K562 (cell line): ENCODE measurements at regions not wholly inside any gene's neighbourhood (a gene's known extent, or its start where the extent isn't known, plus 50 kb on each side); places are given as distances from the start of the nearest gene placed in this dataset.

ENCODE experiments used
- ATAC-seq: fragments of 200-7000 bp; cut with Tn5 transposase; 3 replicates; pipeline ENCODE4 v1.9.1; 2020; ENCODE audit warnings: moderate library complexity
- BruUV-seq: library from RNA; stranded (reverse); fragments of 400-500 nt; replicated peaks from 2 replicates; lab custom pipeline; 2021; lab: Mats Ljungman, UMichigan
- CTCF ChIA-PET: fragments of 300-600 bp; formaldehyde crosslinking; extraction: SDS; loops from one replicate; lab custom pipeline; 2021; ENCODE audit warnings: low intra/inter-chr PET ratio; lab: Yijun Ruan, JAX
- POLR2A ChIA-PET: fragments of 300-600, 350-650 bp; sonication (Branson Sonifier 250); formaldehyde crosslinking; extraction: SDS; loops from one replicate; lab custom pipeline; 2021; ENCODE audit warnings: antibody characterized with exemption, inconsistent platforms; lab: Yijun Ruan, JAX
- DNase-seq, 4 experiments: peaks; one replicate each; pipeline versions ENCODE4 v3.0.0 to v3.0.0-alpha.2; 2011 to 2018; ENCODE audit warnings: low spot score in 3 of 4, mixed read lengths in 3 of 4; ENCODE audit errors: extremely low read depth in 1 of 4
- FAIRE-seq: peaks from 2 replicates; lab custom pipeline; 2011; peaks lifted over from hg19 to GRCh38; lab: Jason Lieb, UNC
- H2AFZ ChIP-seq: 2 replicates; pipeline ENCODE4 v1.6.0; 2011; ENCODE audit warnings: low read depth, low read length, control low read depth, inconsistent platforms
- H3K27ac ChIP-seq: fragments of 200-600 bp; 3 replicates; pipeline ENCODE4 v1.8.0; 2011; ENCODE audit warnings: low read depth, mild to moderate bottlenecking, control low read depth, inconsistent platforms, low read length, moderate library complexity, mixed read lengths; ENCODE audit errors: extremely low read depth
- H3K27me3 ChIP-seq, 2 experiments: fragments of 300-600 bp in 1 of 2; 2 replicates in 1 of 2; 3 replicates in 1 of 2; pipeline versions ENCODE4 v1.6.0 to v1.8.0; 2011; ENCODE audit warnings: inconsistent platforms in 2 of 2, low read length in 2 of 2, mild to moderate bottlenecking in 1 of 2, mixed read lengths in 1 of 2, moderate library complexity in 1 of 2; ENCODE audit not compliant: control insufficient read depth in 2 of 2, insufficient read depth in 2 of 2
- H3K36me3 ChIP-seq: fragments of 300-600 bp; 3 replicates; pipeline ENCODE4 v1.8.0; 2011; ENCODE audit warnings: mild to moderate bottlenecking, low read length, inconsistent platforms; ENCODE audit not compliant: control insufficient read depth, insufficient read depth
- H3K4me1 ChIP-seq, 2 experiments: fragments of 200-600 bp in 1 of 2; replicated peaks in 1 of 2; 2 replicates in 1 of 2; 3 replicates in 1 of 2; pipeline versions ENCODE4 v1.5.1 to v1.8.0; 2011; ENCODE audit warnings: inconsistent platforms in 2 of 2, low read length in 2 of 2, mild to moderate bottlenecking in 1 of 2, mixed read lengths in 1 of 2, moderate library complexity in 1 of 2; ENCODE audit not compliant: control insufficient read depth in 2 of 2, insufficient read depth in 2 of 2
- H3K4me2 ChIP-seq: 2 replicates; pipeline ENCODE4 v1.6.1; 2011; ENCODE audit warnings: low read length, control low read depth, inconsistent platforms, mixed read lengths; ENCODE audit not compliant: insufficient read depth
- H3K4me3 ChIP-seq: fragments of 200-600 bp; sonication (generic), shearing (Covaris generic); 2 replicates; pipeline ENCODE4 v1.5.1; 2016; ENCODE audit warnings: control low read depth, inconsistent platforms
- H3K79me2 ChIP-seq: fragments of 200-600 bp; 3 replicates; pipeline ENCODE4 v1.8.0; 2011; ENCODE audit warnings: low read length, inconsistent platforms; ENCODE audit not compliant: control insufficient read depth, insufficient read depth
- H3K9ac ChIP-seq, 2 experiments: 2 replicates each; pipeline versions ENCODE4 v1.6.0 to v1.6.1; 2011; ENCODE audit warnings: low read depth in 2 of 2, low read length in 2 of 2, control low read depth in 1 of 2, inconsistent platforms in 1 of 2, mild to moderate bottlenecking in 1 of 2, mixed read lengths in 1 of 2; ENCODE audit not compliant: insufficient read depth in 1 of 2
- H3K9me1 ChIP-seq: one replicate; pipeline ENCODE4 v1.6.0; 2011; ENCODE audit warnings: inconsistent platforms, mild to moderate bottlenecking, low read length, moderate library complexity; ENCODE audit not compliant: control insufficient read depth, insufficient read depth
- H3K9me3 ChIP-seq: replicated peaks from 2 replicates; pipeline ENCODE4 v1.5.1; 2011; ENCODE audit warnings: low read depth, low read length, inconsistent platforms; ENCODE audit not compliant: control insufficient read depth, insufficient read depth
- H4K20me1 ChIP-seq: replicated peaks from 2 replicates; pipeline ENCODE4 v1.6.1; 2011; ENCODE audit warnings: low read length, inconsistent platforms, mixed read lengths; ENCODE audit not compliant: control insufficient read depth, insufficient read depth
- EP400 ChIP-seq: fragments of 450-650 bp; IDR thresholded peaks from 2 replicates; pipeline ENCODE4 v1.6.1; 2017; ENCODE audit warnings: antibody characterized with exemption, mild to moderate bottlenecking, moderate library complexity
- HIVEP1 ChIP-seq: fragments of 250-450 bp; sonication (Bioruptor Pico); IDR thresholded peaks from 2 replicates; pipeline ENCODE4 v1.4.0; 2020; ENCODE audit warnings: mild to moderate bottlenecking
- KLF1 ChIP-seq: fragments of 450-650 bp; IDR thresholded peaks from 2 replicates; pipeline ENCODE4 v1.6.1; 2016; ENCODE audit warnings: missing genetic modification characterization, missing compliant biosample characterization
- MEF2A ChIP-seq: IDR thresholded peaks from 2 replicates; pipeline ENCODE4 v1.6.1; 2011; ENCODE audit warnings: low read depth, mild to moderate bottlenecking, low read length, moderate library complexity; ENCODE audit not compliant: control insufficient read depth
- RBM15 ChIP-seq: fragments of 200-400 bp; formaldehyde crosslinking; IDR thresholded peaks from 2 replicates; pipeline ENCODE4 v1.6.1; 2018; ENCODE audit warnings: mild to moderate bottlenecking, low read length, moderate library complexity; ENCODE audit not compliant: insufficient read depth
- SAP30 ChIP-seq: fragments of 200-600 bp; sonication (generic); IDR thresholded peaks from 2 replicates; pipeline ENCODE4 v1.6.1; 2012; ENCODE audit warnings: borderline replicate concordance, low read depth, mild to moderate bottlenecking, moderate library complexity, low read length, control low read depth, inconsistent platforms; ENCODE audit not compliant: insufficient read depth, poor library complexity, severe bottlenecking
- SPI1 ChIP-seq: IDR thresholded peaks from 2 replicates; pipeline ENCODE4 v1.6.1; 2011; ENCODE audit warnings: low read depth, low read length, control low read depth, borderline replicate concordance
- ZC3H11A ChIP-seq: IDR thresholded peaks from 2 replicates; pipeline ENCODE4 v1.6.1; 2012; ENCODE audit warnings: low read depth, low read length, improper control_type of control experiment
- ZFX ChIP-seq: sonication (generic); formaldehyde crosslinking; IDR thresholded peaks from 2 replicates; pipeline ENCODE4 v1.8.0; 2022; ENCODE audit warnings: mild to moderate bottlenecking, missing genetic modification reagents, moderate library complexity
- ZNF239 ChIP-seq: fragments of 250-450 bp; sonication (Bioruptor Pico); IDR thresholded peaks from 2 replicates; pipeline ENCODE4 v1.4.0; 2020; ENCODE audit warnings: mild to moderate bottlenecking
- ZNF282 ChIP-seq: sonication (generic); formaldehyde crosslinking; IDR thresholded peaks from 2 replicates; pipeline ENCODE4 v1.8.1; 2023; ENCODE audit warnings: missing genetic modification reagents
- ZNF431 ChIP-seq: sonication (generic); formaldehyde crosslinking; IDR thresholded peaks from 2 replicates; pipeline ENCODE4 v1.8.0; 2022; ENCODE audit warnings: mild to moderate bottlenecking, missing genetic modification reagents
- ZNF79 ChIP-seq: fragments of 250-450 bp; sonication (Bioruptor Pico); IDR thresholded peaks from 2 replicates; pipeline ENCODE4 v1.4.0; 2020; ENCODE audit warnings: low read depth, mild to moderate bottlenecking, moderate library complexity
- WGBS: fragments of 100-300 bp; shearing (Covaris generic); methylation state at CpG from one replicate; pipeline ENCODE4 v1.1.6; 2016; ENCODE audit warnings: low coverage, mixed read lengths; ENCODE audit not compliant: insufficient coverage; ENCODE audit errors: missing lambda C conversion rate; 5-methylcytosine and 5-hydroxymethylcytosine counted together
- in situ Hi-C: fragments of 300-500 bp; cut with MboI; formaldehyde crosslinking; loops from 4 replicates; pipeline ENCODE4 v1.15.0; 2018; ENCODE audit warnings: inconsistent platforms, mixed read lengths
- intact Hi-C: fragments of 100-400 bp; cut with micrococcal nuclease; formaldehyde crosslinking; loops from 2 replicates; pipeline ENCODE4 v1.14.2; 2022
- TF ChIP-seq, protein P1 (sequence below): fragments of 250-450 bp; sonication (Bioruptor Pico); IDR thresholded peaks from 2 replicates; pipeline ENCODE4 v1.5.0; 2021; ENCODE audit warnings: mild to moderate bottlenecking, moderate library complexity
- TF ChIP-seq, protein P2 (sequence below): sonication (generic); formaldehyde crosslinking; IDR thresholded peaks from 2 replicates; pipeline ENCODE4 v1.8.1; 2023; ENCODE audit warnings: mild to moderate bottlenecking, missing genetic modification reagents
- TF ChIP-seq, protein P3 (sequence below): fragments of 250-450 bp; sonication (Bioruptor Pico); IDR thresholded peaks from 2 replicates; pipeline ENCODE4 v1.4.0; 2020; ENCODE audit warnings: borderline replicate concordance

DNA sequence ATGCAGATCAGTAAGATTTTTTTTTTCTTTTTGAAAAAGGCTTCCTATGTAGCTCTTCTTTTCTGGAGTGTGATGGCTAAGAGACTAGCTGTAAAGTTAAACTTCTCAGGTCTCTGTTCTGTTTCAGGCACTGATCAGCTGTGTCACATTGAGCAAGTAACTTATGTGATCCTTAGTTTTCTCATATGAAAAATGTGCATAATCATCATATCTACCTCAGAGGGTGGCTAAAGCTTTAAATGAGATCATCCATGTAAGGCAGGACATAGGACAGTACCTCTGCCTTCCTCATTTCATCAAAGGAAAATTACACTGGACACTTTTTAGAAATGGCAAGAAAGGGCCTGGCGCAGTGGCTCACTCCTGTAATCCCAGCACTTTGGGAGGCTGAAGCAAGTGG lies 235.9 kb upstream of the TYRP1 start:
- Histone ChIP-seq H3K9me1 (no peaks in the 10 kb centered on the region), H3K36me3 (no peaks in the 10 kb centered on the region), H3K4me1 (no peaks in the 10 kb centered on the region), H4K20me1 (no peaks in the 10 kb centered on the region), H3K4me2 (no peak overlapping the region), H3K27me3 (no peaks in the 10 kb centered on the region), H3K79me2 (no peaks in the 10 kb centered on the region), H3K9me3 (no peaks in the 10 kb centered on the region), H2AFZ (no peak overlapping the region), H3K4me3 (no peak overlapping the region), H3K27ac (no peak overlapping the region), H3K9ac (no peak overlapping the region)
- ChIA-PET POLR2A (no interaction called here), CTCF (no interaction called here)
- BruUV-seq = no TSS peak
- intact Hi-C loops (no loop called here), in situ Hi-C loops (no loop called here)
- DNase-seq = no peak
- WGBS = 17% methylated on average over 1 of the region's 1 CpG
- no peak for ATAC-seq
- no peak for FAIRE-seq
- TF ChIP-seq SPI1 = no peak
- no peak for TF ChIP-seq ZNF239 (CRISPR knock-in tag)
- no peak for TF ChIP-seq HIVEP1 (CRISPR knock-in tag)
- TF ChIP-seq, protein P1, sequence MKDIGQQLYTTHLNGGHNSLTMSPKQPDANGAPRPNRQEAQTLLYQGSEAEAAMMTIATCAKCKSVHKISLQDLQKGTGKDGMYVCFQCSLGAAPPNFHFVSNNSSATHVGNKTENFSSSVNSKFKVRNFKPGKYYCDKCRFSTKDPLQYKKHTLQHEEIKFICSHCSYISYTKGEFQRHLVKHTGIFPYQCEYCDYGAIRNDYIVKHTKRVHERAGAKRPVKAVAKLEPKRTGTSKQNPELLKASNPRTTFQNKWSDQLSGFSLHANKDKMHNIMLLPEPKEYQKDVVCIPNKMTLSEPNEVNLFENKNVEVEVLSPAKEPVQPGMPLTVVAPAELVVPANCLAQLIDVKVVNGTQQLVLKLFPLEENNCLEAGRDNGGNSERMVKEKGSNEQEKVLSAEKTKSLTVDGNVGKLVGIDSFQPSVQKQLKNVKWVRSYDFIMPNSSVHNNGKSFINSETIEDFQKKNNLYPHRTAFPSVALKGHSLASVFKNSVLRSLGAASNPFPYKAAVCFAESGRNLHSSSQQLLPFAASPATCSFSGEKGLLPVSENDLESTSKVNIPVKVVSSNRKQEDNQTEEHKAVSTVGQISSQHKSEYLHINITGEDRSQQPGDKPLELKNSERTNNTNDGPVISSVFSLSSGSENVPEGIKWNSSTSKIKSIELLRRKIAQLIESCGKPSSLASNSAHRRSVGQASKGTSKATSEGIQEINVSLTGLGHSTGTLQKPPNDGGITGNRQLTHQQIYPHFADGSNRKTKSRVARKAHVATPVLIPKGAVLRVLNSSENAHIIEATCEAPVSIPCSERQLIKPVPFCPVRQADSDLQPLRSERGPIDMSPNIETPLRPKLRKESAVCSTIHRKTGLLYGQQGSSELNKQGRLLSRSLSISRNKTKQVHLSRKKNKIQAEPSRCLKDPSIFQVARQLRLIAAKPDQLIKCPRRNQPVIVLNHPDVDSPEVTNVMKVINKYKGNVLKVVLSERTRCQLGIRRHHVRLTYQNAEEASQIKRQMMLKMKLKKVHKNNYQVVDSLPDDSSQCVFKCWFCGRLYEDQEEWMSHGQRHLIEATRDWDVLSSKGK (CRISPR knock-in tag) = no peak
- TF ChIP-seq MEF2A = no peak
- no peak for TF ChIP-seq ZFX (CRISPR knock-in tag)
- no peak for TF ChIP-seq ZNF79 (CRISPR knock-in tag)
- TF ChIP-seq KLF1 (tag) = no peak
- TF ChIP-seq ZNF431 (CRISPR knock-in tag) = no peak
- TF ChIP-seq EP400 = no peak
- no peak for TF ChIP-seq ZC3H11A
- TF ChIP-seq RBM15 = no peak
- TF ChIP-seq, protein P2, sequence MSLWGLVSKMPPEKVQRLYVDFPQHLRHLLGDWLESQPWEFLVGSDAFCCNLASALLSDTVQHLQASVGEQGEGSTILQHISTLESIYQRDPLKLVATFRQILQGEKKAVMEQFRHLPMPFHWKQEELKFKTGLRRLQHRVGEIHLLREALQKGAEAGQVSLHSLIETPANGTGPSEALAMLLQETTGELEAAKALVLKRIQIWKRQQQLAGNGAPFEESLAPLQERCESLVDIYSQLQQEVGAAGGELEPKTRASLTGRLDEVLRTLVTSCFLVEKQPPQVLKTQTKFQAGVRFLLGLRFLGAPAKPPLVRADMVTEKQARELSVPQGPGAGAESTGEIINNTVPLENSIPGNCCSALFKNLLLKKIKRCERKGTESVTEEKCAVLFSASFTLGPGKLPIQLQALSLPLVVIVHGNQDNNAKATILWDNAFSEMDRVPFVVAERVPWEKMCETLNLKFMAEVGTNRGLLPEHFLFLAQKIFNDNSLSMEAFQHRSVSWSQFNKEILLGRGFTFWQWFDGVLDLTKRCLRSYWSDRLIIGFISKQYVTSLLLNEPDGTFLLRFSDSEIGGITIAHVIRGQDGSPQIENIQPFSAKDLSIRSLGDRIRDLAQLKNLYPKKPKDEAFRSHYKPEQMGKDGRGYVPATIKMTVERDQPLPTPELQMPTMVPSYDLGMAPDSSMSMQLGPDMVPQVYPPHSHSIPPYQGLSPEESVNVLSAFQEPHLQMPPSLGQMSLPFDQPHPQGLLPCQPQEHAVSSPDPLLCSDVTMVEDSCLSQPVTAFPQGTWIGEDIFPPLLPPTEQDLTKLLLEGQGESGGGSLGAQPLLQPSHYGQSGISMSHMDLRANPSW (CRISPR knock-in tag) = no peak
- TF ChIP-seq ZNF282 (CRISPR knock-in tag) = no peak
- TF ChIP-seq, protein P3, sequence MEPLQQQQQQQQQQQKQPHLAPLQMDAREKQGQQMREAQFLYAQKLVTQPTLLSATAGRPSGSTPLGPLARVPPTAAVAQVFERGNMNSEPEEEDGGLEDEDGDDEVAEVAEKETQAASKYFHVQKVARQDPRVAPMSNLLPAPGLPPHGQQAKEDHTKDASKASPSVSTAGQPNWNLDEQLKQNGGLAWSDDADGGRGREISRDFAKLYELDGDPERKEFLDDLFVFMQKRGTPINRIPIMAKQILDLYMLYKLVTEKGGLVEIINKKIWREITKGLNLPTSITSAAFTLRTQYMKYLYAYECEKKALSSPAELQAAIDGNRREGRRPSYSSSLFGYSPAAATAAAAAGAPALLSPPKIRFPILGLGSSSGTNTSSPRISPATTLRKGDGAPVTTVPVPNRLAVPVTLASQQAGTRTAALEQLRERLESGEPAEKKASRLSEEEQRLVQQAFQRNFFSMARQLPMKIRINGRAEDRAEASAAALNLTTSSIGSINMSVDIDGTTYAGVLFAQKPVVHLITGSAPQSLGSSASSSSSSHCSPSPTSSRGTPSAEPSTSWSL (CRISPR knock-in tag) = no peak
- no peak for TF ChIP-seq SAP30
